Right lobe of liver (tissue), 6 donors: ENCODE measurements at regions not wholly inside any gene's neighbourhood (a gene's known extent, or its start where the extent isn't known, plus 50 kb on each side); places are given as distances from the start of the nearest gene placed in this dataset.
"Not testable (repeated sequence)": the region's sequence is repeated elsewhere in the genome, so short reads cannot be mapped to it uniquely, and the experiment has no call there.

Source experiments
- ATAC-seq, 4 donors: fragments of 200-7000 bp; cut with Tn5 transposase; one replicate each; pipeline ENCODE4 v1.9.1; 2020; ENCODE audit warnings: mild to moderate bottlenecking in 4 of 4, moderate library complexity in 4 of 4
- DNase-seq, 3 donors: peaks; one replicate each; pipeline ENCODE4 v3.0.0-alpha.2; 2020
- H3K27ac ChIP-seq, 3 donors: fragments of 200-600 bp; one replicate each; pipeline ENCODE4 v1.8.0; 2022
- H3K27me3 ChIP-seq, 2 donors: fragments of 200-600 bp; one replicate each; pipeline ENCODE4 v1.8.0; 2022
- H3K36me3 ChIP-seq, 4 donors: fragments of 200-600 bp; sonication (generic) in 1 of 4; one replicate each; pipeline versions ENCODE4 v1.5.1 to v1.8.0; 2017 to 2022; ENCODE audit warnings: control low read depth in 1 of 4
- H3K4me1 ChIP-seq, 4 donors: fragments of 200-600 bp; sonication (generic) in 1 of 4; one replicate each; pipeline versions ENCODE4 v1.5.1 to v1.8.0; 2017 to 2022; ENCODE audit warnings: control low read depth in 1 of 4
- H3K4me3 ChIP-seq, 3 donors: fragments of 200-600 bp; one replicate each; pipeline ENCODE4 v1.8.0; 2022
- H3K9me3 ChIP-seq, 4 donors: fragments of 200-600 bp; sonication (generic) in 1 of 4; one replicate each; pipeline versions ENCODE4 v1.5.1 to v1.8.0; 2017 to 2022; ENCODE audit warnings: control low read depth in 1 of 4
- POLR2A ChIP-seq: fragments of 450-650 bp; IDR thresholded peaks from one replicate; pipeline ENCODE4 v1.6.1; 2017; ENCODE audit warnings: antibody characterized with exemption, mild to moderate bottlenecking
- WGBS: methylation state at CpG from one replicate; pipeline ENCODE4 v1.1.6; 2018; ENCODE audit warnings: low coverage, low lambda C conversion rate; ENCODE audit not compliant: insufficient coverage; ENCODE audit errors: missing lambda C conversion rate; 5-methylcytosine and 5-hydroxymethylcytosine counted together
- intact Hi-C, 2 donors: fragments of 100-400 bp; cut with DNase I; formaldehyde crosslinking; loops; one replicate each; pipeline versions ENCODE4 v1.11.2 to v1.14.1; 2022
- TF ChIP-seq, protein P1 (sequence below), 4 donors: fragments of 200-600 bp in 3 of 4; fragments of 450-650 bp in 1 of 4; IDR thresholded peaks; one replicate each; pipeline versions ENCODE4 v1.5.1 to v1.8.0; 2016 to 2022; ENCODE audit warnings: antibody characterized with exemption in 4 of 4, mild to moderate bottlenecking in 2 of 4
- donor health status: DM: no; HTN: yes; CAD: no.
- donor health status: DM: no; HTN: no; CAD: no.
- donor health status: DM: no; HTN: no; CAD: no.
- donor health status: DM: no; HTN: yes; CAD: no.
- donor health status: DM: no; HTN: yes; CAD: no.

DNA sequence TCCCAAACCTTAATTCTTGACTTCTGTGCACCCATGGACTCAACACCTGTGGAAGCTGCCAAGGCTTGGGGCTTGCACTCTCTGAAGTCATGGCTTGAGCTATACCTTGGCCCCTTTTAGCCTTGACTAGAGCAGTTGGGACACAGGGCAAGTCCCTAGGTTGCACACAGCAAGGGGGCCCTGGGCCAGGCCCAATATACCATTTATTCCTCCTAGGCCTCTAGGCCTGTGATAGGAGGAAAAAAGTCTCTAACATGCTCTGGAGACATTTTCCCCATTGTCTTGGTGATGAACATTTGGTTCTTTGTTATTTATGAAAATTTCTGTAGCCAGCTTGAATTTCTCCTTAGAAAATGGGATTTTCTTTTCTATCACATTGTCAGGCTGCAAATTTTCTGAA, 186.1 kb downstream of the SEMA6D start:
- Histone ChIP-seq H3K4me1 (no peaks in the 10 kb centered on the region), H3K36me3 (no peaks in the 10 kb centered on the region), H3K27me3 (no peaks in the 10 kb centered on the region), H3K4me3 (no peak overlapping the region), H3K9me3 (no peaks in the 10 kb centered on the region), H3K27ac (no peak overlapping the region)
- DNase-seq (no peak), ATAC-seq (no peak)
- TF ChIP-seq POLR2A = no peak
- TF ChIP-seq, protein P1, sequence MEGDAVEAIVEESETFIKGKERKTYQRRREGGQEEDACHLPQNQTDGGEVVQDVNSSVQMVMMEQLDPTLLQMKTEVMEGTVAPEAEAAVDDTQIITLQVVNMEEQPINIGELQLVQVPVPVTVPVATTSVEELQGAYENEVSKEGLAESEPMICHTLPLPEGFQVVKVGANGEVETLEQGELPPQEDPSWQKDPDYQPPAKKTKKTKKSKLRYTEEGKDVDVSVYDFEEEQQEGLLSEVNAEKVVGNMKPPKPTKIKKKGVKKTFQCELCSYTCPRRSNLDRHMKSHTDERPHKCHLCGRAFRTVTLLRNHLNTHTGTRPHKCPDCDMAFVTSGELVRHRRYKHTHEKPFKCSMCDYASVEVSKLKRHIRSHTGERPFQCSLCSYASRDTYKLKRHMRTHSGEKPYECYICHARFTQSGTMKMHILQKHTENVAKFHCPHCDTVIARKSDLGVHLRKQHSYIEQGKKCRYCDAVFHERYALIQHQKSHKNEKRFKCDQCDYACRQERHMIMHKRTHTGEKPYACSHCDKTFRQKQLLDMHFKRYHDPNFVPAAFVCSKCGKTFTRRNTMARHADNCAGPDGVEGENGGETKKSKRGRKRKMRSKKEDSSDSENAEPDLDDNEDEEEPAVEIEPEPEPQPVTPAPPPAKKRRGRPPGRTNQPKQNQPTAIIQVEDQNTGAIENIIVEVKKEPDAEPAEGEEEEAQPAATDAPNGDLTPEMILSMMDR (IDR thresholded peaks at IDR 0.05) = no peak
- intact Hi-C loops = no loop called here

DNA sequence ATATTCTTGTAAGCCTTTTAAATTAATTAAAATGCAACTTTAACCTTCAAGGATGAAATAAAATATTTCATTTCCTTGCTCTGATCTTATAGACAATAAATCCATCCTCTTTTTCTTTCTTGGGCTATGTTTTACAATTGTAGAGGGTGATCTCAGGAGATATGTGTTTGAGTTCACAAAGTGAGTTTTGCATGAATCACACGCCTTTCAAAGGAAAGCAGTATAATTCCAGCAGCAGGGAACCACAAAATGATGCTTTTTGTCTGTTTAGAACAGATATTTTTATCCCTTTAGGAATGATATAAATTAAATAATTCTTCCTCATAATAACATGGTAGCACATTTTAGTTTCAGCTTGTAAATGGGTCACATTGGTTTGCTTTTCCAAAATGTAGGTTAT, 191.2 kb downstream of the SEMA6D start:
- TF ChIP-seq POLR2A = no peak
- TF ChIP-seq, protein P1 (IDR thresholded peaks at IDR 0.05) = no peak

DNA sequence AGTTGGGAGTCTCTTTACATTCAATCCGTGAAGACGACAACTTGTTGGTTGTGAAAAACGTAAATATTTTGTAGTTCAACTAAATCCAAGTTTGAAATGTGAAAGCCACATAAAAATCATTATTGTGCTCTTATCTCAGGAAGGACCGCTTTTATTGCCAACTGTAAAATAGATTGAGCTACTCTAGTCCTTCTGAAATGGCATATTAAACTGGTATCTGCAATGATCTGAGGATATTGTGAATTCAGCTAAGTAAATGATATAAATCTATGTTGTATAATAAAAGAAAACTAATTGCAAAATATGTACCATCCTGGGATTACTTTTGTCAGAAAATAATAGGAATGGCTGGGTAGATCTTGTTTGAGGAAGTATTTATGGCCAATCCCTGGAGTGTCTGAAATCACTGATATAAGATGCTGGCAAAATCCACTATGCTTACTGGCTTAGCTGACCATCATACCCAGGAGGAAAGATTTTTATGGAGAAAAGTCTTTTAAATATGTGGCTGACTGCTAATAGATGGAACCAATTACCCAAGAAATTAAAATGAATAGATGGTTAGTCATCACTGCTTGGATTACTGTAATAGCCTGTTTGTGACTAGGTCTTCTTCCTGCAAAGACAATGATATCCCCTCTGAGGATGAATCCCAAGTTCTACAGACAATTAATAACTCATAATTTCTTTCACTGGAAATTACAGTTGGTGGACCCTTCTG, 191.8 kb downstream of the SEMA6D start:
- intact Hi-C loops = no loop called here
- ATAC-seq (no peak), DNase-seq (no peak)
- H3K27me3 ChIP-seq = no peaks in the 10 kb centered on the region
- H3K36me3 ChIP-seq = no peaks in the 10 kb centered on the region
- no peaks in the 10 kb centered on the region for H3K9me3 ChIP-seq
- WGBS = 67% methylated on average over 4 of the region's 4 CpGs
- no peaks in the 10 kb centered on the region for H3K4me1 ChIP-seq
- no peak for TF ChIP-seq POLR2A
- TF ChIP-seq, protein P1 (IDR thresholded peaks at IDR 0.05) = no peak
- no peak overlapping the region for H3K4me3 ChIP-seq
- no peak overlapping the region for H3K27ac ChIP-seq

More for the DNA sequence above, 191.2 kb downstream of the SEMA6D start:
- no peaks in the 10 kb centered on the region for H3K4me1 ChIP-seq
- H3K27me3 ChIP-seq = no peaks in the 10 kb centered on the region
- DNase-seq = no peak
- intact Hi-C loops = no loop called here
- 39% methylated on average over 1 of the region's 1 CpG for WGBS
- ATAC-seq = no peak
- H3K27ac ChIP-seq = no peak overlapping the region
- H3K36me3 ChIP-seq = no peaks in the 10 kb centered on the region
- no peak overlapping the region for H3K4me3 ChIP-seq
- no peaks in the 10 kb centered on the region for H3K9me3 ChIP-seq

DNA sequence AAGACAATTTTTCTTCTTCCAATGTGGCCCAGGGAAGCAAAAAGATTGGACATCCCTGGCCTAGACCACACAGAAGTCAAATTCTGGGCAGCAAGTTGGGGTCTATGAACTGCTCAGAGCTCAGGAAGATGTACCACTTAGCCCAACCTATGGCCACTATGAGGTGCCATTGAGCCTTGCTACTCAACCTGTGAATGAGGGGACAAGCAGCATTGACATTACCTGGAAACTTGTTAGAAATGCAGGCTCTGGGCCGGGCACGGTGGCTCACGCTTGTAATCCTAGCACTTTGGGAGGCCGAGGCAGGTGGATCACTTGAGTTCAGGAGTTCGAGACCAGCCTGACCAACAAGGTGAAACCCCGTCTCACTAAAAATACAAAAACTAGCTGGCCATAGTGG, 195.6 kb downstream of the SEMA6D start:
- WGBS = 76% methylated on average over 6 of the region's 6 CpGs

DNA sequence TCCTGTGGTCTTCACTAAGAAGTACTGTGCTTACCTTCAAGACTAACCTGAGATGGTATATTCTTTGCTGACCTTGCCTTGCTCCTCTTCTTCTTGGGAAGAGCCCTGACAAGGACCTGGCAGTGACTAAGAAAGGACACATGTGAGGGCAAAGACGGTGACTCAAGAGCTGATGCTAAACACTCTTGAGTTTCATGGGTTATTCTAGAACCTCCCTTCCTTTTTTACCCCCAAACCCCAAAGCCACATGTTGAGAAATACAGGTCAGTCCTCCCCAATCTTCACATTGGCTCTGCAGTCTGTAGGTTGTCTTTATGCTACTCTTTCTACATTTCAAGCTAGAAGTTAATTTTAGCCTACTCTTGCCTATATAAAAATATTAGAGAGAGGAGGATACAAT, 200.6 kb downstream of the SEMA6D start:
- no peaks in the 10 kb centered on the region for H3K27me3 ChIP-seq
- DNase-seq (no peak), ATAC-seq (no peak)
- TF ChIP-seq, protein P1 (IDR thresholded peaks at IDR 0.05) = no peak
- TF ChIP-seq POLR2A = no peak
- WGBS = 17% methylated on average over 1 of the region's 1 CpG
- H3K27ac ChIP-seq = no peak overlapping the region
- no peaks in the 10 kb centered on the region for H3K4me1 ChIP-seq
- H3K9me3 ChIP-seq = no peaks in the 10 kb centered on the region
- no peaks in the 10 kb centered on the region for H3K36me3 ChIP-seq
- intact Hi-C loops = no loop called here
- H3K4me3 ChIP-seq = no peak overlapping the region

More for the DNA sequence above, 195.6 kb downstream of the SEMA6D start:
- ATAC-seq, DNase-seq, H3K36me3 ChIP-seq, intact Hi-C loops, H3K4me3 ChIP-seq, H3K9me3 ChIP-seq, H3K27me3 ChIP-seq, H3K4me1 ChIP-seq, H3K27ac ChIP-seq: not testable (repeated sequence)
